NCI-H446 treated with DMSO at 0.1 percent for 48 hours (cell line): ENCODE measurements at regions not wholly inside any gene's neighbourhood (a gene's known extent, or its start where the extent isn't known, plus 50 kb on each side); places are given as distances from the start of the nearest gene placed in this dataset.

Experiments
- DNase-seq: peaks from one replicate; lab custom pipeline; 2025; lab: John Stamatoyannopoulos, UW

- DNase-seq: no peak
Observed at GRCh38 chr4:137676357-137676998, 144.2 kb upstream of the PCDH18 start.

GRCh38 chr4:137674066-137674465, 141.8 kb upstream of the PCDH18 start:
- DNase-seq: no peak

GRCh38 chr4:137668885-137669545, 136.7 kb upstream of the PCDH18 start:
- DNase-seq: no peak

DNA sequence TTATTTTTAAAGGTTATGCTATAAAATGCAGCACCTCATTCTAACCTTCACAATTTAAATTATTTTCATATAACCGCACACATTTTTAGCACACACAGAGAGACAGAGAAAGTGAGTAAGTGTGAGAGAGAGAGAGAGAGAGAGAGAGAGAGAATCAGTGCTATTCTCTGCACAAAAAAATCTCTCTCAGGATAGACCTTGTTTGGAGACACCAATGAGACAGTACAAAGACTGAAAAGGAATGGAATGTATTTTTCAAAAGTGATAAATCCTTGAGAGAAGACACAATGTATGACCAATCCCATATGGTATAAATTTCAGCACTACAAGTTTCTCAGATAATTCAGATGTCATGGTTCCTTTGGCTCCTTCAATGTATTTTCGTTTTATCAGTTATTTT, 132.1 kb upstream of the PCDH18 start:
- DNase-seq: no peak

DNA sequence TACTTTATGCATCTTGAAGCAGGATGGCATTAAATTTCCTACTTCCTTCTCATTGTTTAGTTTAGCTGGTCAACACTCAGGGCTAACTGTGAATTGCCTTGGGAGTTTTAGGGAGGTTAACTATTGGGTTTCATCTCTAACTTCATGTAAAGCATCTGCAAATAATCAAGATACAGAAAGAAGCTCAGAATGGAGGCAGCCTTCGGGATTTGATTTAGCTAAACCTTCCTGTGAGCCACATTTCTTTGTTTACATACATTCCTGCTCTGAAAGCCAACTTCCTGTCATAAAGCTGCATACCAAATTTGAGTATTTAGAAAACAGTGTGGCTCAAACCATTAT, 131.7 kb upstream of the PCDH18 start:
- DNase-seq: no peak

DNA sequence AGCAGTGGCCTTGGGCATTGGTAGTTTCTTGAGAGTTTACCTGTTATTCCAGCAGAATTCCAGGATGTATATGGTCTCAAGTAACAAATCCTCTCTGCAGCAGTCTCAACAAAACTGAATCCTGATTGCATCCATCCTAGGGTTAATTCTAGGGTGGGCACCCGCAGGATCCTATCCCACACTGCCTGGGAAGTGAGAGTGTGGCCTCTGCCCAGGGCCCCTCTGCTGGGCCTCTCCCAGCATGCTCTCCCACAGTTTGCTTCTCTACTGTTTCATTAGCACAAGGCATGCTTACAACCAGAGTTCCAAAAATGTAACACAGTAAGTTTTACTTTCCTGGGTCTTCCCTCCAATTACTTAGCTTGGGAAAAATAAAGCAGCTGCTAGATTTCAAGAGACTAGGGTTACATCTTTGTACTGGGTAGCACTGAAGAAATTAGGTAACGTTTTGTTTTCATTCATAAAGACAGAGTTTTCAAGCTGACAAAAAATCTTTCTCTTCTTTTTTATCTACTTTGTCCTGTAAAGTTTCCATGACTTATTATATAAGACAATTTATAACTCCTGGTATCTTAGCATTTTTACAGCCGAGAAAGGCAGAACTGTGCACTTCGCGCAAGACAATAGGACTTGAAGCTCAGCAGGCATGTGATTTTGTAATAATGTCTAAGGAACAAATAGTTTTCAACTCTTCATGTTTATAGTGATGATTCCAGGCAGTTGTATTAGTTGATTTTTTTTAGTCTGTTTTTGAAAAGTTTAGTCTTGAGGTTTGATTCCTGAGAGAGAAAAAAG, 131.2 kb upstream of the PCDH18 start:
- no peak for DNase-seq

DNA sequence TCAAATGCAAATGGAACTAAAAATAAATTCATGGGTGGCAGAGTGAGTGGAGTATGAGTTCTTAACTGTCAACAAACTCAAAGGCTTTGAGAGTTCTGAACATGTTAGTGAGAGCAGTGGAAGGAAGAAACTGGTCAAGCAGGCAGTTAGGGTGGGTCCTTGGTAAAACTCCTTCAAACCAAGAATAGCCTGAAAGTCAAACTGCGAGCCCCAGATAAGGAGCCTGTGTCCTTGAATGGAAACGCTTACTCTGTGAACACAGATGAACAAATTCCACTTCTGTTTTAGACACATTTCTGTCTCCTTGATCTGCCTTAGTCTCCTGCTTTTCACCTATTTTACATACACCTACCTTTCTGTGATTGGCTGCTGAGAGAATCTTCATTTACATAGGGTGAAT, 129.4 kb upstream of the PCDH18 start:
- no peak for DNase-seq

DNA sequence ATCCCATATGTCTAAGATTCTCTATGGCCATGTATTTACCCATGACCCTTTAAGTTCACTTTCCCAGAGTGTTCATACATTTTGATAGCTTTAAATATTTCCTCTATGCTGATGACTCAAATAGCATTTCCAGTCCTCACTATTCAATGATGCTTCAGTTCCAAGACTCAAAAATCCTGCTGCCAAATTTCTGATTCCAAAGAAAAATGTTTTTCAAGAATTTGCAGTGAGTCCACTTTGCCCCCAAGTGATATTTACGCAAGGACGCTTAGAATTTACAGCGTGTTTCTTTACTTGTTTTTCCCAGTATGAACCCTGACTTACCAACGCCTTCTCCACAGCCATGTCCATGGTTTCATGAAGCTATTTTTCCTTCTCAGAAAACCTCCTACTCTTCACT, 127.9 kb upstream of the PCDH18 start:
- no peak for DNase-seq

DNA sequence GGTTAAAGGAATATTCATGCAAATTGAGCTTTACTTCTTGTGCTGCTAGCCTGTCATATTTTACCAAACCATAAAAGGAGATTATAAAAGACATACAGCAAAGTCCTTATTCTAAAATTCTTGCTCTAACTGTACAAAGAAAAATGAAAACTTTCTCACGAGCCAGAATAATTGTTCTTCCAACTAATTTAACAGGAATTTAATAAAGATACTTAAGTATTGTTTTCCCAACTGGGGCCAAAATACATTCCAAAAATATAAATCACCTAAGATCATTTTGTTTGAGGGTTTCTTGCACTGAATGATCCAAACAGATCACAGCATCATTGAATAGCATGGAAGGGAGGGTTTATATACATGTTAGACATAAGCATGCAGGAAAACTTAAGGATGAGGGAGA, 127.1 kb upstream of the PCDH18 start:
- no peak for DNase-seq

DNA sequence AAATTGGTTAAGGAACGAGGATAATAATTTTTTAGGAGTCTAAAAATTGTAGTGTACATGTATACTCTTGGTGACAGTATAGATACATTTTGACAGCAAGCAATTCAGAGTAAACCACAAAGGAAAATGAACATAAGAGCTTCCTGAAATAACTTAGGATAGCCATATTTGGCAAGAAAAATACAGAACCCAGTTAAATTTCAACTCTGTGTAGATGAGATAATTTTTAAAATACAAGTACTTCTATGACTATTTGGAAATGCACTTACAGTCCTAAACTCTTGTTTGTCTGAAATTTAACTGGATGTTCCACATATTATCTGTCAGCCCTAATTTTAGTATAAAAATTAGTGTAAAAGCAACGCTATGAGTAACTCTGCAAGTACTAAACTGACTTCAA, 124.4 kb upstream of the PCDH18 start:
- DNase-seq: no peak

DNA sequence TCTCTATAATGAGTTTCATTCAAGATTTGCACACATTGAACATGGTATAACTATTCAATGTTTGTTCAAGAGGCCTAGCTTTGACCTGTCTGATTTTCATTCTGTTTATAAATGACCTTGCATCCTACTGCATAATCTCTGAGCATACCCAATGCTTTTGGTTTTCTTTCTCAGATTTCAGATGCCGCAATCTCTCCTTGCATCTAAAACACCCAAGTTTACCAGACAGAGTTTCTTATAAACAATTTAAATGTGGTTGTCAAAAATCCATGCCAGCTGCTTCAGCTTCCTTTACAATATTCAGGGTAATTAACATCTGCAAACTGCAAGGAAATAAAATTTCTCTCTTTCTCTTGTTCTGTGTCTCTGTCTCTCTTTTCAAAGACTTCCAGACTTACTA, 123.0 kb upstream of the PCDH18 start:
- DNase-seq: no peak

DNA sequence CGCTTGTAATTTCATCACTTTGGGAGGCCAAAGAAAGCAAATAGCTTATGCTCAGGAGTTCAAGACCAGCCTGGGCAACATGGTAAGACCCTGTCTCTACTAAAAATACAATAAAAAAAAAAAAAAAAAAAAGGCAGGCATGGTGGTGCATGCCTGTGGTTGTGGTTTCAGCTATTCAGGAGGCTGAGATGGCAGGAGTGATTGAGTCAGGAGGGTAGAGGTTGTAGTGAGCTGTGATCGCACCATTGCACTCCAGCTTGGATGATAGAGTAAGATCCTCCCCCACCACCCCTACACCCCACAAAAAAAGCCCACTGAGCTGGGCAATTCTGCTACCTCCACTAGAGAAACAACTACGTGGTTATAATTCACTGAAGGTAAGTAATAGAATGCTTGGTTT, 118.8 kb upstream of the PCDH18 start:
- DNase-seq: no peak

GRCh38 chr4:137649711-137650450, 117.6 kb upstream of the PCDH18 start:
- no peak for DNase-seq

- no peak for DNase-seq
Observed at GRCh38 chr4:137648531-137648930, 116.2 kb upstream of the PCDH18 start.

DNA sequence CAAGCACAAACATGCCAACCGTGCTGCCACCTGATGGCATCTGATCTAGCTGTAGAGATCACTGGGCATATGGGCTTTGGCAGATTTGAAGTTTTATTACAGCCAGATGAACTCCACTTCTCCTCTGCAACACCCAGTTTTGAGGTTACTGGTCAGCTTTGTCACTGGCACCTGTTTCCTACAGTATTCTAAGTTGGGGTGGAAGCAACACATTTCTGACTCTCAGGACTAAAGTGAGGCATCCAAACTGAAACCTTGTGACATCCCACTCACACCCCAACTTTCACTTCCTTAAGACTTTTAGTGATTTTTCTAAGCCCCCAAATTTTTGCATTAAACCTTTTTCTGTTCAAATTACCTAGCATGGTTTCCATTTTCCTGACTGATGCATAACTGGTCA, 115.1 kb upstream of the PCDH18 start:
- DNase-seq: no peak

- no peak for DNase-seq
Observed at GRCh38 chr4:137644201-137644600, 111.9 kb upstream of the PCDH18 start.

GRCh38 chr4:137641544-137641943, 109.2 kb upstream of the PCDH18 start:
- peak; percentile 43 for DNase-seq

DNA sequence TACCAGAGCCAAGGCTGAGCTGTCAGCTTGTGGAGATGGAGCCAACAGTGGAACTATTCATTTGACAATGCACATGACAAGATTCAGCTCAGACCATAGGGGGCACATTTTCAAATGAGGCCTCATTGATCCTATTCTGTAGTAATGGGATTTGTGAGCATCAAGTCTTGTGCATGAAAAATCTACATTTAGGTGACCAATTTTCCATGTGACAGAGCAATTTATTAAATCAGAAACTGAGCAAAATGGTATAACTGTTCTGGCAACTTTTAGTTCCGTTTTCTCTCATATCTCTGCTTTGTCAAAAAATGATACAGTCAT, 108.5 kb upstream of the PCDH18 start:
- DNase-seq: no peak

DNA sequence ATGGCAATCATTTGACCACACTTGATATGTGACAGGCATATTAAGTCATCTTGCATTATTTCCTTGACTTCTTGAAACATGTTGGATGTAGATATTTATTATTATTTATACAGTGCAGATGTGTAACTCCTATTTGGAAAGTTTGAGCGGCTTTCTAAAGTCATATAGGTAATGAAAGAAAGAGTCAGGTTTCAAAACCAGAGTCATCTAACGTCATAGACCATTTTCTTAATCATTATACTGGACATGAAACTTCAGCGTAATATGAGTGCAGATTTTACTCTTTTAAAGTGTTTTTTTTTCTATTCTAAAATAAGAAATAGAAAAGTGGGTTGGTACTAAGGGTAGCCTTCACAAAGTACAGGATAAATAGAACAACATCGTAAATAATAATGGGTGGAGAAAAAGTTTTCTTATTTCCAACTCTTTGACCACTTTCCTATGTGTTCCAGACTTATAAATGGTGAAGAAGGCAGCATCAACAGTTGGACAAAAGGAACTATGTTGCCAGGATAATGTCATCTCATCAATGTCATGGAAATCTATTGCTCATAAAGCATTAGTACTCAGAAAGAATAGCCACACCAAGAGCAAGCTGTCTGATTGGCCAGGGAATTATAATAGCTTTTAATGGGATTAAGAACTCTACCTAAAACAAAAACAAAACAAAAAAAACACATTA, 108.0 kb upstream of the PCDH18 start:
- DNase-seq: peak; percentile 38

DNA sequence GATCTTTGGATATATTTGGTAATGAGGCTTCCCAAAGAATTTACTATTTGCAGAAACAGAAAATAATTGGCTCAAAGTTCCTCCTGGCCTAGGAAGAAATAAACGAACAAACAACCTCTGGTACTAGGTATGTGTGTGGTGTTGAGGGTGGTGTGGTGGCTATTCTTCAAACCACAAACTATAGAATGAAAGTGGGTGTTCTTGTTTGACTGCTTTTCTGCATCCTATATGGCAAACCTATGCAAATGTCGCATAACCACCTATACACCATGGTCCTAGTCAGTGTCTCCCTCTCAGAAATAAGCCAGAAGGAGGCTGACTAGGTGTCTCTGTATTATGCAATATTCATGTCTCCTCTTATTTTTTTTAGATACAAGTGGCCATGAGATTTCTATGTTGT, 106.6 kb upstream of the PCDH18 start:
- no peak for DNase-seq

DNA sequence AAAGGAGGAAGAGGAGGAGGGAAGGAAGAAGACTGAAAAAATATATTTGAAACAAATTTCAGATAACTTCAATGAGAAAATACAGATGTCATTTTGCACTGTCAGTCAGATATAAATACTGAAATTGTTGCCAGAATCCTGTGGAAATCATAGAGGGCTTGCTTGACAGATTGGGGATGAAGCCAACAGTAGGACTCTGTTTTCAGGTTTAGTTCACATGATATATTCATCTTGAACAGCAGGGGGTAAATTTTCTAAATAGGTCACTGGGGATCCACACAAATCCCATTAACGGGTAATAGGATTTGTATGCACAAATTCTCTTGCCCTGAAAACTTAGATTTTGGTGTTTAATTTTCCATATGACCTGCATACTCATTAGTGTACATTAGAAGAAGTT, 103.3 kb upstream of the PCDH18 start:
- DNase-seq: peak; percentile 94

GRCh38 chr4:137635108-137635507, 102.8 kb upstream of the PCDH18 start:
- DNase-seq: peak; percentile 62
